GM23338 (cell line): ENCODE measurements at regions not wholly inside any gene's neighbourhood (a gene's known extent, or its start where the extent isn't known, plus 50 kb on each side); places are given as distances from the start of the nearest gene placed in this dataset.
A peak's percentile ranks its signal among the peaks of the same experiment; 100 is the strongest.
"Not testable (repeated sequence)": the region's sequence is repeated elsewhere in the genome, so short reads cannot be mapped to it uniquely, and the experiment has no call there.

Experiments
- ATAC-seq: fragments of 200-7000 bp; cut with Tn5 transposase; 3 replicates; pipeline ENCODE4 v1.9.1; 2020
- DNase-seq: peaks from one replicate; pipeline ENCODE4 v3.0.0-alpha.2; 2015; ENCODE audit warnings: low spot score
- H2AFZ ChIP-seq: fragments of 200-600 bp; sonication (generic); 2 replicates; pipeline ENCODE4 v1.8.0; 2016; ENCODE audit warnings: antibody characterized with exemption, mild to moderate bottlenecking, moderate library complexity
- H3F3A ChIP-seq: fragments of 200-600 bp; sonication (generic); replicated peaks from 2 replicates; pipeline ENCODE4 v1.8.0; 2017; ENCODE audit warnings: antibody characterized with exemption, mixed run types, low read depth
- H3K27ac ChIP-seq: fragments of 200-600 bp; sonication (generic); 2 replicates; pipeline ENCODE4 v1.6.1; 2016; ENCODE audit warnings: low read depth
- H3K27me3 ChIP-seq: fragments of 200-600 bp; sonication (generic); 2 replicates; pipeline ENCODE4 v1.8.0; 2016; ENCODE audit warnings: mild to moderate bottlenecking, mixed run types, moderate library complexity; ENCODE audit not compliant: insufficient read depth
- H3K36me3 ChIP-seq: fragments of 200-600 bp; sonication (generic); 2 replicates; pipeline ENCODE4 v1.8.0; 2016; ENCODE audit warnings: mild to moderate bottlenecking; ENCODE audit not compliant: insufficient read depth
- H3K4me1 ChIP-seq: fragments of 200-600 bp; sonication (generic); 2 replicates; pipeline ENCODE4 v1.8.0; 2016; ENCODE audit warnings: mild to moderate bottlenecking, moderate library complexity; ENCODE audit not compliant: insufficient read depth
- H3K4me2 ChIP-seq: fragments of 200-600 bp; sonication (generic); 2 replicates; pipeline ENCODE4 v1.7.1; 2017; ENCODE audit warnings: mixed run types
- H3K4me3 ChIP-seq: fragments of 200-600 bp; sonication (generic); 2 replicates; pipeline ENCODE4 v1.6.1; 2016; ENCODE audit warnings: mixed run types
- H3K79me2 ChIP-seq: fragments of 200-600 bp; sonication (generic); replicated peaks from 2 replicates; pipeline ENCODE4 v1.8.0; 2017; ENCODE audit warnings: mild to moderate bottlenecking; ENCODE audit not compliant: insufficient read depth
- H3K9me2 ChIP-seq: fragments of 200-600 bp; sonication (generic); 2 replicates; pipeline ENCODE4 v1.8.0; 2017; ENCODE audit not compliant: insufficient read depth
- H4K20me1 ChIP-seq: fragments of 200-600 bp; sonication (generic); replicated peaks from 2 replicates; pipeline ENCODE4 v1.8.0; 2017; ENCODE audit warnings: mild to moderate bottlenecking; ENCODE audit not compliant: insufficient read depth
- H3K27ac Mint-ChIP-seq: 2 replicates; pipeline ENCODE4 v1.8.0; 2020; ENCODE audit warnings: inconsistent platforms, mild to moderate bottlenecking, moderate library complexity, mixed read lengths
- H3K27me3 Mint-ChIP-seq: 3 replicates; pipeline ENCODE4 v1.8.0; 2022; ENCODE audit warnings: low read depth, mild to moderate bottlenecking, moderate library complexity, mixed read lengths, inconsistent platforms; ENCODE audit not compliant: insufficient read depth, poor library complexity
- H3K36me3 Mint-ChIP-seq: 3 replicates; pipeline ENCODE4 v1.8.0; 2021; ENCODE audit warnings: low read depth, mild to moderate bottlenecking, inconsistent platforms, moderate library complexity, mixed read lengths
- H3K4me1 Mint-ChIP-seq: 3 replicates; pipeline ENCODE4 v1.8.0; 2020; ENCODE audit warnings: mild to moderate bottlenecking, inconsistent platforms, mixed read lengths
- H3K4me3 Mint-ChIP-seq: 3 replicates; pipeline ENCODE4 v1.8.0; 2021; ENCODE audit warnings: moderate library complexity, mild to moderate bottlenecking, inconsistent platforms, mixed read lengths
- H3K9me3 Mint-ChIP-seq: 3 replicates; pipeline ENCODE4 v1.8.0; 2020; ENCODE audit warnings: moderate library complexity, mild to moderate bottlenecking, inconsistent platforms, mixed read lengths
- POLR2AphosphoS5 ChIP-seq: IDR thresholded peaks from 2 replicates; pipeline ENCODE4 v1.6.1; 2016; ENCODE audit warnings: antibody characterized with exemption, low read depth
- REST ChIP-seq: IDR thresholded peaks from one replicate; pipeline ENCODE4 v1.6.1; 2018; ENCODE audit warnings: antibody characterized with exemption; ENCODE audit not compliant: unreplicated experiment
- ZNF114 ChIP-seq: fragments of 250-450 bp; sonication (Bioruptor Pico); IDR thresholded peaks from 2 replicates; pipeline ENCODE4 v1.5.0; 2020; ENCODE audit warnings: mild to moderate bottlenecking, moderate library complexity
- TF ChIP-seq, protein P1 (sequence below), 2 experiments: fragments of 200-600 bp in 1 of 2; sonication (generic) in 1 of 2; conservative IDR thresholded peaks; 2 replicates each; pipeline versions ENCODE4 v1.5.1 to v1.6.1; 2016 to 2017; ENCODE audit warnings: antibody characterized with exemption in 2 of 2, low read depth in 2 of 2, mild to moderate bottlenecking in 2 of 2, moderate library complexity in 1 of 2
- TF ChIP-seq, protein P2 (sequence below): IDR thresholded peaks from 2 replicates; pipeline ENCODE4 v1.6.1; 2016; ENCODE audit warnings: antibody characterized with exemption

DNA sequence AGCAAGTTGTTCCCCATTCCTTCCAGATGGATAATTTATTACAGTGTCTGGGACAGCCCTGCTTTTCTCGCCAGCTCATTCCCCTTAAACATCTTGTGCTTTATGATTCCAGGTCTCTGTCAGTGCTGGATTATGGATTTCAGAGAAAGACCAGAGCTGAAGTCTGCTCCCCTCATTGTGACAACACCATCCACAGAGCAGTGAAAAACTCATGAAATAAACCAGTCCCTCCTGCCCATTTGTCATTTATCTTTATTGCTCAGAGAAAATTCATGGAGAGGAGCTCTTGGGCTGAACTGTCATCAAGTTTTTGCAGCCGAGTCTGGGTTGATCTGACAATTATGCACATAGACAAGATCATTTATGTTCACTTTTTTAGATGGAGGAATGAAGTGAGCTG, 92.7 kb upstream of the GPR12 start (continued):
- TF ChIP-seq REST, result no peak

GRCh38 chr13:26847281-26847680, 86.7 kb upstream of the GPR12 start:
- H3K4me2 ChIP-seq, result no peak overlapping the region
- DNase-seq (peak; percentile 62), ATAC-seq (peak; percentile 68)
- H3F3A ChIP-seq, result no peaks in the 10 kb centered on the region
- no peak overlapping the region for H3K27ac ChIP-seq
- no peaks in the 10 kb centered on the region for H3K79me2 ChIP-seq
- H3K4me1 ChIP-seq, result peaks cover 28% of the 10 kb centered on the region
- H3K27me3 ChIP-seq, result no peaks in the 10 kb centered on the region
- H3K36me3 ChIP-seq, result no peaks in the 10 kb centered on the region
- no peaks in the 10 kb centered on the region; the same call in 2 of the 3 replicates for H3K36me3 Mint-ChIP-seq
- 0 out of 2 replicates have a peak overlapping the region, but pooled peaks have one; percentile 66 for H3K27ac Mint-ChIP-seq
- peaks cover 25% of the 10 kb centered on the region for H3K4me1 Mint-ChIP-seq
- H3K9me2 ChIP-seq, result no peaks in the 10 kb centered on the region
- no peak overlapping the region for H3K4me3 ChIP-seq
- peaks cover 3% of the 10 kb centered on the region; the same call in 1 of the 3 replicates for H3K9me3 Mint-ChIP-seq
- peaks cover 2% of the 10 kb centered on the region for H3K27me3 Mint-ChIP-seq
- H3K4me3 Mint-ChIP-seq, result no peak overlapping the region
- H2AFZ ChIP-seq, result peak overlapping the region; percentile 92
- TF ChIP-seq ZNF114 (CRISPR knock-in tag), result no peak
- TF ChIP-seq, protein P1, sequence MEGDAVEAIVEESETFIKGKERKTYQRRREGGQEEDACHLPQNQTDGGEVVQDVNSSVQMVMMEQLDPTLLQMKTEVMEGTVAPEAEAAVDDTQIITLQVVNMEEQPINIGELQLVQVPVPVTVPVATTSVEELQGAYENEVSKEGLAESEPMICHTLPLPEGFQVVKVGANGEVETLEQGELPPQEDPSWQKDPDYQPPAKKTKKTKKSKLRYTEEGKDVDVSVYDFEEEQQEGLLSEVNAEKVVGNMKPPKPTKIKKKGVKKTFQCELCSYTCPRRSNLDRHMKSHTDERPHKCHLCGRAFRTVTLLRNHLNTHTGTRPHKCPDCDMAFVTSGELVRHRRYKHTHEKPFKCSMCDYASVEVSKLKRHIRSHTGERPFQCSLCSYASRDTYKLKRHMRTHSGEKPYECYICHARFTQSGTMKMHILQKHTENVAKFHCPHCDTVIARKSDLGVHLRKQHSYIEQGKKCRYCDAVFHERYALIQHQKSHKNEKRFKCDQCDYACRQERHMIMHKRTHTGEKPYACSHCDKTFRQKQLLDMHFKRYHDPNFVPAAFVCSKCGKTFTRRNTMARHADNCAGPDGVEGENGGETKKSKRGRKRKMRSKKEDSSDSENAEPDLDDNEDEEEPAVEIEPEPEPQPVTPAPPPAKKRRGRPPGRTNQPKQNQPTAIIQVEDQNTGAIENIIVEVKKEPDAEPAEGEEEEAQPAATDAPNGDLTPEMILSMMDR (conservative IDR thresholded peaks at IDR 0.05; ENCODE audit: low read depth in 2 of 2), result no peak
- no peak for TF ChIP-seq POLR2AphosphoS5
- TF ChIP-seq REST, result no peak
- TF ChIP-seq, protein P2, sequence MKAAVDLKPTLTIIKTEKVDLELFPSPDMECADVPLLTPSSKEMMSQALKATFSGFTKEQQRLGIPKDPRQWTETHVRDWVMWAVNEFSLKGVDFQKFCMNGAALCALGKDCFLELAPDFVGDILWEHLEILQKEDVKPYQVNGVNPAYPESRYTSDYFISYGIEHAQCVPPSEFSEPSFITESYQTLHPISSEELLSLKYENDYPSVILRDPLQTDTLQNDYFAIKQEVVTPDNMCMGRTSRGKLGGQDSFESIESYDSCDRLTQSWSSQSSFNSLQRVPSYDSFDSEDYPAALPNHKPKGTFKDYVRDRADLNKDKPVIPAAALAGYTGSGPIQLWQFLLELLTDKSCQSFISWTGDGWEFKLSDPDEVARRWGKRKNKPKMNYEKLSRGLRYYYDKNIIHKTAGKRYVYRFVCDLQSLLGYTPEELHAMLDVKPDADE, result no peak
- H4K20me1 ChIP-seq, result no peaks in the 10 kb centered on the region

- H3K4me2 ChIP-seq, H2AFZ ChIP-seq, DNase-seq, H3K27me3 Mint-ChIP-seq, H3K27me3 ChIP-seq, H3K9me3 Mint-ChIP-seq, H3K9me2 ChIP-seq, H3K79me2 ChIP-seq, ATAC-seq, H4K20me1 ChIP-seq, H3K4me3 Mint-ChIP-seq, H3K36me3 Mint-ChIP-seq, H3K4me3 ChIP-seq, H3K27ac ChIP-seq, H3K36me3 ChIP-seq, H3K27ac Mint-ChIP-seq, H3F3A ChIP-seq: not testable (repeated sequence)
- peaks cover 23% of the 10 kb centered on the region for H3K4me1 Mint-ChIP-seq
- H3K4me1 ChIP-seq, result peaks cover 25% of the 10 kb centered on the region
Observed at GRCh38 chr13:26845063-26845462, 84.5 kb upstream of the GPR12 start.
